ENCODE measurements at regions not wholly inside any gene's neighbourhood (a gene's known extent, or its start where the extent isn't known, plus 50 kb on each side); places are given as distances from the start of the nearest gene placed in this dataset.

DNA sequence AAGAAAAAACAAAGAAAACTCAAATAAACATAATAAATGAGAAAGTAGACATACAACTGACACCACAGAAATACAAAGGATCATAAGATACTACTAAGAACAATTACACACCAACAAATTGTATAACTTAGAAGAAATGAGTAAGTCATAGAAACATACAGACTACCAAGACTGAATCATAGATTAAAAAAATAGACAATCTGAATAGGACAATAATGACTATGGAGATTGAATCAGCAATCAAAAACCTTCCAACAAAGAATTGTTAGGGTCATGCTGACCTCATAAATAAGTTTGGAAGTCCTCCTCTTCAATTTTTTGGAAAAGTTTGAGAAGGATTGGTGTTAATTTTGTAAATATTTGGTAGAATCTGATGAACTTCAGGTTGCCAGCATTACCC, 159.0 kb downstream of the PTBP2 start:
- CTCF ChIA-PET, result no interaction called here
- H3K27ac Mint-ChIP-seq, result no peak overlapping the region
- H3K4me1 Mint-ChIP-seq, result peaks cover 6% of the 10 kb centered on the region
- no peaks in the 10 kb centered on the region for H3K27me3 Mint-ChIP-seq (ENCODE audit: low read depth)
- H3K9me3 Mint-ChIP-seq, result peaks cover 14% of the 10 kb centered on the region; the same call in 1 of the 2 replicates
- no peaks in the 10 kb centered on the region for H3K36me3 Mint-ChIP-seq
- H3K4me3 Mint-ChIP-seq, result no peak overlapping the region
- DNase-seq (ENCODE audit: low spot score) (no peak), ATAC-seq (no peak)
- TF ChIP-seq TEAD4 (CRISPR knock-in tag; IDR thresholded peaks at IDR 0.05) (no peak), NFYB (CRISPR knock-in tag; conservative IDR thresholded peaks at IDR 0.05; ENCODE audit: low read depth) (no peak), GTF2I (CRISPR knock-in tag; conservative IDR thresholded peaks at IDR 0.05) (no peak), ZNF512 (CRISPR knock-in tag; IDR thresholded peaks at IDR 0.05; ENCODE audit: borderline replicate concordance) (no peak), ETV6 (CRISPR knock-in tag; IDR thresholded peaks at IDR 0.05) (no peak), NFE2L1 (CRISPR knock-in tag; IDR thresholded peaks at IDR 0.05) (no peak), RORB (CRISPR knock-in tag; IDR thresholded peaks at IDR 0.05) (no peak), JUN (CRISPR knock-in tag; IDR thresholded peaks at IDR 0.05) (no peak), ERG (CRISPR knock-in tag; IDR thresholded peaks at IDR 0.05) (no peak), GABPB1 (CRISPR knock-in tag; IDR thresholded peaks at IDR 0.05) (no peak), ZNF232 (CRISPR knock-in tag; IDR thresholded peaks at IDR 0.05) (no peak), TP53 (CRISPR knock-in tag; IDR thresholded peaks at IDR 0.05) (no peak)
- TF ChIP-seq, protein P1, sequence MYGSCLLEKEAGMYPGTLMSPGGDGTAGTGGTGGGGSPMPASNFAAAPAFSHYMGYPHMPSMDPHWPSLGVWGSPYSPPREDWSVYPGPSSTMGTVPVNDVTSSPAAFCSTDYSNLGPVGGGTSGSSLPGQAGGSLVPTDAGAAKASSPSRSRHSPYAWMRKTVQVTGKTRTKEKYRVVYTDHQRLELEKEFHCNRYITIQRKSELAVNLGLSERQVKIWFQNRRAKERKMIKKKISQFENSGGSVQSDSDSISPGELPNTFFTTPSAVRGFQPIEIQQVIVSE (CRISPR knock-in tag; IDR thresholded peaks at IDR 0.05; ENCODE audit: borderline replicate concordance), result no peak
- TF ChIP-seq, protein P2, sequence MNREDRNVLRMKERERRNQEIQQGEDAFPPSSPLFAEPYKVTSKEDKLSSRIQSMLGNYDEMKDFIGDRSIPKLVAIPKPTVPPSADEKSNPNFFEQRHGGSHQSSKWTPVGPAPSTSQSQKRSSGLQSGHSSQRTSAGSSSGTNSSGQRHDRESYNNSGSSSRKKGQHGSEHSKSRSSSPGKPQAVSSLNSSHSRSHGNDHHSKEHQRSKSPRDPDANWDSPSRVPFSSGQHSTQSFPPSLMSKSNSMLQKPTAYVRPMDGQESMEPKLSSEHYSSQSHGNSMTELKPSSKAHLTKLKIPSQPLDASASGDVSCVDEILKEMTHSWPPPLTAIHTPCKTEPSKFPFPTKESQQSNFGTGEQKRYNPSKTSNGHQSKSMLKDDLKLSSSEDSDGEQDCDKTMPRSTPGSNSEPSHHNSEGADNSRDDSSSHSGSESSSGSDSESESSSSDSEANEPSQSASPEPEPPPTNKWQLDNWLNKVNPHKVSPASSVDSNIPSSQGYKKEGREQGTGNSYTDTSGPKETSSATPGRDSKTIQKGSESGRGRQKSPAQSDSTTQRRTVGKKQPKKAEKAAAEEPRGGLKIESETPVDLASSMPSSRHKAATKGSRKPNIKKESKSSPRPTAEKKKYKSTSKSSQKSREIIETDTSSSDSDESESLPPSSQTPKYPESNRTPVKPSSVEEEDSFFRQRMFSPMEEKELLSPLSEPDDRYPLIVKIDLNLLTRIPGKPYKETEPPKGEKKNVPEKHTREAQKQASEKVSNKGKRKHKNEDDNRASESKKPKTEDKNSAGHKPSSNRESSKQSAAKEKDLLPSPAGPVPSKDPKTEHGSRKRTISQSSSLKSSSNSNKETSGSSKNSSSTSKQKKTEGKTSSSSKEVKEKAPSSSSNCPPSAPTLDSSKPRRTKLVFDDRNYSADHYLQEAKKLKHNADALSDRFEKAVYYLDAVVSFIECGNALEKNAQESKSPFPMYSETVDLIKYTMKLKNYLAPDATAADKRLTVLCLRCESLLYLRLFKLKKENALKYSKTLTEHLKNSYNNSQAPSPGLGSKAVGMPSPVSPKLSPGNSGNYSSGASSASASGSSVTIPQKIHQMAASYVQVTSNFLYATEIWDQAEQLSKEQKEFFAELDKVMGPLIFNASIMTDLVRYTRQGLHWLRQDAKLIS (CRISPR knock-in tag; IDR thresholded peaks at IDR 0.05; ENCODE audit: borderline replicate concordance), result no peak
- TF ChIP-seq, protein P3, sequence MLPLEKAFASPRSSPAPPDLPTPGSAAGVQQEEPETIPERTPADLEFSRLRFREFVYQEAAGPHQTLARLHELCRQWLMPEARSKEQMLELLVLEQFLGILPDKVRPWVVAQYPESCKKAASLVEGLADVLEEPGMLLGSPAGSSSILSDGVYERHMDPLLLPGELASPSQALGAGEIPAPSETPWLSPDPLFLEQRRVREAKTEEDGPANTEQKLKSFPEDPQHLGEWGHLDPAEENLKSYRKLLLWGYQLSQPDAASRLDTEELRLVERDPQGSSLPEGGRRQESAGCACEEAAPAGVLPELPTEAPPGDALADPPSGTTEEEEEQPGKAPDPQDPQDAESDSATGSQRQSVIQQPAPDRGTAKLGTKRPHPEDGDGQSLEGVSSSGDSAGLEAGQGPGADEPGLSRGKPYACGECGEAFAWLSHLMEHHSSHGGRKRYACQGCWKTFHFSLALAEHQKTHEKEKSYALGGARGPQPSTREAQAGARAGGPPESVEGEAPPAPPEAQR (CRISPR knock-in tag; IDR thresholded peaks at IDR 0.05), result no peak
- POLR2A ChIA-PET, result no interaction called here

DNA sequence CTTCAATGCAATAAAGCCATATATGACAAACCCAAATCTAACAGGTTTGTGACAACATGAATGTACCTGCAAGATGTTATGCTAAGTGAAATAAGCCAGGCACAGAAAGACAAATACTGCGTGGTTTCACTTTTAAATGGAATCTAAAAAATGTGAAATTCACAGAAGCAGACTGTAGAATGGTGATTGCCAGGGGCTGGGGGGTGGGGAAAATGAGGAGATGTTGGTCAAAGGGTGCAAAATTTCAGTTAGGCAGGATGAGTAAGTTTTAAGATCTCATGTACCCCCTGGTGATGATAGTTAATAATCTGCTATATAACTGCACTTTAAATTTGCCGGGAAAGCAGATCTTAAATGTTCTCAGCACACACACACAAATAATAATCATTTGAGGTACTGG, 160.5 kb downstream of the PTBP2 start:
- H3K4me3 Mint-ChIP-seq, result no peak overlapping the region
- H3K36me3 Mint-ChIP-seq, result no peaks in the 10 kb centered on the region
- H3K27ac Mint-ChIP-seq, result no peak overlapping the region
- TF ChIP-seq ZNF232 (CRISPR knock-in tag; IDR thresholded peaks at IDR 0.05) (no peak), KAT7 (CRISPR knock-in tag; IDR thresholded peaks at IDR 0.05; ENCODE audit: borderline replicate concordance) (no peak)
- peaks cover 6% of the 10 kb centered on the region for H3K4me1 Mint-ChIP-seq
- H3K27me3 Mint-ChIP-seq (ENCODE audit: low read depth), result no peaks in the 10 kb centered on the region
- peaks cover 14% of the 10 kb centered on the region; the same call in 1 of the 2 replicates for H3K9me3 Mint-ChIP-seq
- CTCF ChIA-PET, result interaction anchor here (0.8 kb wide), 1 partner anchor 9 kb away, joined by 3 read pairs; no protein-coding TSS in a partner anchor
- ATAC-seq (no peak), DNase-seq (ENCODE audit: low spot score) (no peak)
- POLR2A ChIA-PET, result no interaction called here

All from WTC11 (cell line).